ENCODE measurements at regions not wholly inside any gene's neighbourhood (a gene's known extent, or its start where the extent isn't known, plus 50 kb on each side); places are given as distances from the start of the nearest gene placed in this dataset.
A peak's percentile ranks its signal among the peaks of the same experiment; 100 is the strongest.

DNA sequence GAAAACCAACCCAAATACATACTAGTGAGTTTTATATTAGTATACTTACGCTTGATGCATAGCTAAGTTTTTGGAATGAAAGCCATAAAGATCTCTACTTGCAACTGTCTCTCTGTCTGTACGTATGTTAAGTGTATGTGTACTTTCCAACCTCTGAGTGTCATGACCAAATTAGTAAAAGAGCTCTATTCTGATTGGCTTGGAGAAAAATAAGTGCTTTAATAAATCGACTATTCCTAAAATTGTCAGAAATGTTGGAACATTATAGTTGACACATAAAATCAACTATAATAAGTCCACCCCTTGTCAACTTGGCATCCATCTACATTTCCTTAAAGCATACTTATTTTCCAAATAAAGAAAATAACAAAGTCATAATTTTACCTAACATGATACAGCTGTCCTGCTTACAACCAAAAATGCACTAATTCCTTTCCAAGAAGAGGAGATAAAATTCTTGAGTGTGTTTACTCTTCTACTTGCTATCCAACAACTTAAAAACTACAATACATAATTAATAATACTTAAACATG, 507.4 kb upstream of the ATP2B1 start:
- TF ChIP-seq, protein P1, sequence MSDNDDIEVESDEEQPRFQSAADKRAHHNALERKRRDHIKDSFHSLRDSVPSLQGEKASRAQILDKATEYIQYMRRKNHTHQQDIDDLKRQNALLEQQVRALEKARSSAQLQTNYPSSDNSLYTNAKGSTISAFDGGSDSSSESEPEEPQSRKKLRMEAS (IDR thresholded peaks at IDR 0.05; ENCODE audit: insufficient read depth, insufficient read length) = no peak
- TF ChIP-seq POLR2A (IDR thresholded peaks at IDR 0.05; ENCODE audit: low read depth, low read length) = no peak
- TF ChIP-seq, protein P2, sequence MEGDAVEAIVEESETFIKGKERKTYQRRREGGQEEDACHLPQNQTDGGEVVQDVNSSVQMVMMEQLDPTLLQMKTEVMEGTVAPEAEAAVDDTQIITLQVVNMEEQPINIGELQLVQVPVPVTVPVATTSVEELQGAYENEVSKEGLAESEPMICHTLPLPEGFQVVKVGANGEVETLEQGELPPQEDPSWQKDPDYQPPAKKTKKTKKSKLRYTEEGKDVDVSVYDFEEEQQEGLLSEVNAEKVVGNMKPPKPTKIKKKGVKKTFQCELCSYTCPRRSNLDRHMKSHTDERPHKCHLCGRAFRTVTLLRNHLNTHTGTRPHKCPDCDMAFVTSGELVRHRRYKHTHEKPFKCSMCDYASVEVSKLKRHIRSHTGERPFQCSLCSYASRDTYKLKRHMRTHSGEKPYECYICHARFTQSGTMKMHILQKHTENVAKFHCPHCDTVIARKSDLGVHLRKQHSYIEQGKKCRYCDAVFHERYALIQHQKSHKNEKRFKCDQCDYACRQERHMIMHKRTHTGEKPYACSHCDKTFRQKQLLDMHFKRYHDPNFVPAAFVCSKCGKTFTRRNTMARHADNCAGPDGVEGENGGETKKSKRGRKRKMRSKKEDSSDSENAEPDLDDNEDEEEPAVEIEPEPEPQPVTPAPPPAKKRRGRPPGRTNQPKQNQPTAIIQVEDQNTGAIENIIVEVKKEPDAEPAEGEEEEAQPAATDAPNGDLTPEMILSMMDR (IDR thresholded peaks at IDR 0.05; ENCODE audit: extremely low read depth in 1 of 2, insufficient read depth in 1 of 2, low read depth in 1 of 2, low read length in 2 of 2) = no peak
- no peaks in the 10 kb centered on the region for H3K27me3 ChIP-seq (ENCODE audit: control insufficient read depth in 2 of 2, insufficient read depth in 2 of 2, low read length in 2 of 2)
- H3K9ac ChIP-seq (replicated peaks; ENCODE audit: extremely low read depth, insufficient read depth, low read length) = no peak overlapping the region
- H3K4me1 ChIP-seq (ENCODE audit: control insufficient read depth, extremely low read depth, insufficient read depth, low read length) = peaks cover 11% of the 10 kb centered on the region
- dilution Hi-C loops (cut with MboI; ENCODE audit: extremely low pct_ligation_motif_present, low sequenced_read_pairs) (no loop called here), intact Hi-C loops (cut with micrococcal nuclease) (no loop called here)
- H3K79me2 ChIP-seq (ENCODE audit: control insufficient read depth, insufficient read depth, low read length) = no peaks in the 10 kb centered on the region
- no peak overlapping the region for H3K27ac ChIP-seq (ENCODE audit: insufficient read depth, low read depth, low read length)
- ChIA-PET CTCF (interaction anchor here (1.3 to 1.5 kb wide), 3 partner anchors 13 to 206 kb away, joined by 3 to 6 read pairs (median 5); no protein-coding TSS in a partner anchor), POLR2A (no interaction called here)
- no peaks in the 10 kb centered on the region for H3K9me3 ChIP-seq (replicated peaks; ENCODE audit: control insufficient read depth, insufficient read depth, low read length)
- H3K36me3 ChIP-seq (ENCODE audit: control insufficient read depth in 2 of 2, extremely low read depth in 1 of 2, insufficient read depth in 2 of 2, low read length in 2 of 2) = no peaks in the 10 kb centered on the region
- DNase-seq (ENCODE audit: low read depth, low spot score) = no peak
- H2AFZ ChIP-seq (ENCODE audit: low read depth, low read length) = no peak overlapping the region
- H4K20me1 ChIP-seq (replicated peaks; ENCODE audit: control insufficient read depth, extremely low read depth, insufficient read depth, low read length) = no peaks in the 10 kb centered on the region
- no peak for FAIRE-seq
- no peaks in the 10 kb centered on the region for H3K9me1 ChIP-seq (replicated peaks; ENCODE audit: control insufficient read depth, extremely low read depth, insufficient read depth, low read length)
- no peak overlapping the region for H3K4me2 ChIP-seq (ENCODE audit: insufficient read depth, low read length)
- BruUV-seq (replicated peaks) = TSS peak; percentile 73
- H3K4me3 ChIP-seq (replicated peaks in 1 of 3; ENCODE audit: insufficient read depth in 1 of 3, low read depth in 1 of 3, low read length in 3 of 3) = no peak overlapping the region

DNA sequence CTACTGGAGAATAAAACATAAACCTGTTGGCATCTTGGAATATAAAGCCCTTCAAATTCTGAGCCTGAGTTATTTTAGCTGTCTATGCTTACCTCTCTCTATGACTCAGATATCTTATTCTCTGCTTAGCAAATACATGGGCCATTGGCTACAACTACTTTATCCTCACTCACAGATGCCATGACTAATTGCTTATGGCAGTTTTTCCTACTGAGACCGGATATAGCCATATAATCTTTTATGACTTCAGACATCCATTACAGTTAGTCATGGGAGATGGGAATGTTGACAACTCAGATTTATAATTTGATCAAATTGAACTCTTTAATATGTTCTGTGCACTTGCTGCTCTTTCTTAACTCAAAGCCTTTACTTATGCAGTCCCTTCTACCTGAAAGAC, 502.4 kb upstream of the ATP2B1 start:
- FAIRE-seq (peak; percentile 53), DNase-seq (ENCODE audit: low read depth, low spot score) (peak; percentile 96)
- Histone ChIP-seq H2AFZ (ENCODE audit: low read depth, low read length) (peak overlapping the region; percentile 31), H3K4me2 (ENCODE audit: insufficient read depth, low read length) (peak overlapping the region; percentile 47), H3K36me3 (ENCODE audit: control insufficient read depth in 2 of 2, extremely low read depth in 1 of 2, insufficient read depth in 2 of 2, low read length in 2 of 2) (no peaks in the 10 kb centered on the region), H3K27me3 (ENCODE audit: control insufficient read depth in 2 of 2, insufficient read depth in 2 of 2, low read length in 2 of 2) (no peaks in the 10 kb centered on the region), H4K20me1 (replicated peaks; ENCODE audit: control insufficient read depth, extremely low read depth, insufficient read depth, low read length) (no peaks in the 10 kb centered on the region), H3K4me3 (replicated peaks in 1 of 3; ENCODE audit: insufficient read depth in 1 of 3, low read depth in 1 of 3, low read length in 3 of 3) (no peak overlapping the region), H3K79me2 (ENCODE audit: control insufficient read depth, insufficient read depth, low read length) (no peaks in the 10 kb centered on the region), H3K9me3 (replicated peaks; ENCODE audit: control insufficient read depth, insufficient read depth, low read length) (peaks cover 3% of the 10 kb centered on the region), H3K4me1 (ENCODE audit: control insufficient read depth, extremely low read depth, insufficient read depth, low read length) (peaks cover 16% of the 10 kb centered on the region), H3K9ac (replicated peaks; ENCODE audit: extremely low read depth, insufficient read depth, low read length) (peak overlapping the region; percentile 51), H3K27ac (ENCODE audit: insufficient read depth, low read depth, low read length) (peak overlapping the region; percentile 85), H3K9me1 (replicated peaks; ENCODE audit: control insufficient read depth, extremely low read depth, insufficient read depth, low read length) (no peaks in the 10 kb centered on the region)
- ChIA-PET POLR2A (no interaction called here), CTCF (interaction anchor here (1.4 kb wide), 1 partner anchor 11 kb away, joined by 3 read pairs; no protein-coding TSS in a partner anchor)
- intact Hi-C loops (cut with micrococcal nuclease) = loop anchor here (1.0 to 5.0 kb wide), 5 partner anchors 12 to 502 kb away; partner anchors contain the start of gene ATP2B1
- dilution Hi-C loops (cut with MboI; ENCODE audit: extremely low pct_ligation_motif_present, low sequenced_read_pairs) = no loop called here
- no TSS peak for BruUV-seq (replicated peaks)
- TF ChIP-seq FOS (IDR thresholded peaks at IDR 0.05; ENCODE audit: borderline replicate concordance, insufficient read depth, low read length) (peak; percentile 97), GATA2 (IDR thresholded peaks at IDR 0.05; ENCODE audit: insufficient read depth, insufficient read length, low read depth, low read length) (peak; percentile 88), POLR2A (IDR thresholded peaks at IDR 0.05; ENCODE audit: low read depth, low read length) (peak; percentile 62), MYC (IDR thresholded peaks at IDR 0.05; ENCODE audit: low read depth, low read length) (no peak), EZH2 (IDR thresholded peaks at IDR 0.05; ENCODE audit: borderline replicate concordance, low read depth, low read length, severe bottlenecking) (no peak), JUN (IDR thresholded peaks at IDR 0.05; ENCODE audit: borderline replicate concordance, insufficient read depth, insufficient read length, low read depth) (peak; percentile 95), POLR2AphosphoS5 (IDR thresholded peaks at IDR 0.05; ENCODE audit: insufficient read depth, low read depth, low read length) (peak; percentile 86)
- TF ChIP-seq, protein P2 (IDR thresholded peaks at IDR 0.05; ENCODE audit: extremely low read depth in 1 of 2, insufficient read depth in 1 of 2, low read depth in 1 of 2, low read length in 2 of 2) = no peak
- TF ChIP-seq, protein P1 (IDR thresholded peaks at IDR 0.05; ENCODE audit: insufficient read depth, insufficient read length) = no peak
